ENCODE measurements at regions not wholly inside any gene's neighbourhood (a gene's known extent, or its start where the extent isn't known, plus 50 kb on each side); places are given as distances from the start of the nearest gene placed in this dataset.

GRCh38 chr3:190227064-190227463 is 95.2 kb downstream of the CLDN1 start:
- no peak for DNase-seq (ENCODE audit: low read depth)
- H3K4me3 ChIP-seq (replicated peaks; ENCODE audit: low read depth, low read length): no peak overlapping the region
- TF ChIP-seq CTCF (IDR thresholded peaks at IDR 0.05; ENCODE audit: low read length, missing control alignments): no peak

- peak; percentile 48 for DNase-seq (ENCODE audit: low read depth)
- H3K4me3 ChIP-seq (replicated peaks; ENCODE audit: low read depth, low read length): no peak overlapping the region
- TF ChIP-seq CTCF (IDR thresholded peaks at IDR 0.05; ENCODE audit: low read length, missing control alignments): peak; percentile 49
Measured at GRCh38 chr3:190224863-190225692, 97.2 kb downstream of the CLDN1 start.

GRCh38 chr3:190224456-190224855 is 97.8 kb downstream of the CLDN1 start:
- no peak for TF ChIP-seq CTCF (IDR thresholded peaks at IDR 0.05; ENCODE audit: low read length, missing control alignments)
- no peak for DNase-seq (ENCODE audit: low read depth)
- H3K4me3 ChIP-seq (replicated peaks; ENCODE audit: low read depth, low read length): no peak overlapping the region

- DNase-seq (ENCODE audit: low read depth): no peak
- H3K4me3 ChIP-seq (replicated peaks; ENCODE audit: low read depth, low read length): no peak overlapping the region
- no peak for TF ChIP-seq CTCF (IDR thresholded peaks at IDR 0.05; ENCODE audit: low read length, missing control alignments)
Measured at GRCh38 chr3:190222916-190223315, 99.3 kb downstream of the CLDN1 start.

GRCh38 chr3:190222360-190222759 is 99.9 kb downstream of the CLDN1 start:
- DNase-seq (ENCODE audit: low read depth): no peak
- TF ChIP-seq CTCF (IDR thresholded peaks at IDR 0.05; ENCODE audit: low read length, missing control alignments): no peak
- no peak overlapping the region for H3K4me3 ChIP-seq (replicated peaks; ENCODE audit: low read depth, low read length)

- no peak for TF ChIP-seq CTCF (IDR thresholded peaks at IDR 0.05; ENCODE audit: low read length, missing control alignments)
- H3K4me3 ChIP-seq (replicated peaks; ENCODE audit: low read depth, low read length): no peak overlapping the region
- no peak for DNase-seq (ENCODE audit: low read depth)
Measured at GRCh38 chr3:190220362-190220761, 99.7 kb upstream of the P3H2 start.

GRCh38 chr3:190217081-190217480 is 96.4 kb upstream of the P3H2 start:
- H3K4me3 ChIP-seq (replicated peaks; ENCODE audit: low read depth, low read length): no peak overlapping the region
- TF ChIP-seq CTCF (IDR thresholded peaks at IDR 0.05; ENCODE audit: low read length, missing control alignments): no peak
- DNase-seq (ENCODE audit: low read depth): peak; percentile 64

Measured in fibroblast of pulmonary artery (primary cell).